ENCODE measurements at regions not wholly inside any gene's neighbourhood (a gene's known extent, or its start where the extent isn't known, plus 50 kb on each side); places are given as distances from the start of the nearest gene placed in this dataset.
"Not testable (repeated sequence)": the region's sequence is repeated elsewhere in the genome, so short reads cannot be mapped to it uniquely, and the experiment has no call there.

- no peak for DNase-seq
Measured at GRCh38 chr2:137892739-137893138, 71.5 kb upstream of the HNMT start.

DNA sequence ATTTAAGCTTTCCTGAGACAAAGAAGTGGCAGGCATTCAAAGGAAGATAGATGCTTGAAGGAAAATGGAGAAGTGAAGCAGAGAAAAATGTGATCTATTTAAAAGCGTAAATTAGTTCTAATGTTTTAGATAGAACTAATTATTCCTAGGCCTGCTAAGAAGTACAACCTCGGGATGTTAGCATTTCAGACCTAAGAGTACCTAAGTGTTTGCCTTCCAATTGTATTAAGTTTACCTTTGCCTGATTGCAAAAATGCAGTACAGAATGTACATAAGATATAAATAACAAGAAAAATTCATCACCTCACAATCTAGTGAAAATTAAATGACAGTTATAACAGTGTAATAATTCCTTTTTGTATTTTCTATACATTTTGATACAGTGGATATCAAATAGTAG lies 71.1 kb upstream of the HNMT start:
- DNase-seq = no peak

DNA sequence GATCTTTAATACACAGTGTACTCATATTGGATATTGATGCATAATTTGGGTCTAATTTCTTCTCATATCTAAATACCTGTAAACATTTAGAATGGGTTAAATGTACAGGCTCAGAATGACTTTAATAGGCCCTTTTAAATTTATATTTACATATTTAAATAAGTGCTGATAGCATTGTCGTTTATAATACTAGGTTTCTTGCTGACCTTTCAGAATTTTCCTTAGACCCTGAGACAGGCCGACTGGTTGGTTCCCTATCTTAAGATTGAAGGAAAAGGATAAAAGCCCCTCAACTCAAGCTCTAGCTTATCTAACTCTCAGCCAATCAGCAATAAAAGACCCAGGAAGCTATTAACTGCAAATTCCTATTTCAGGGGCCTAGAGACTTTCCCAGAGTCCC lies 67.8 kb upstream of the HNMT start:
- no peak for DNase-seq

DNA sequence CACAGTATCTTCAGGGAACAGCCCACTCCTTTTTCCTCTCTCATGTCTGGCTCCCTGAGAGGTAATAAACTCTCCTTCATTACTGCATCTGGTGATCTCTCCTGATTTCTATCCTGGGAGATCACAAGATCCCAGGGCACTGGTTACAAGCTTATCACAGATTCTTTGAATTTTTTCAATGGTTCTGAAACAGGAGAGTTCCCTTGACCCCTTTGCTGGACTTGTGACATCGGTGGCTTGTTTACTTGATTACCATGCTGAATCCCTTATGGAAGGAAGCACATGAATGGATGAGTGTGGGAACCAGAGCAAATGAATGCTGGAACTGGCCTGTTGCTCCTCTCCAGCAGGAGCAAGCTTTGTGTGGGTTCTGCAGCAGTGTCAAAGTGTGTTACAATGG lies 67.2 kb upstream of the HNMT start:
- no peak for DNase-seq

DNA sequence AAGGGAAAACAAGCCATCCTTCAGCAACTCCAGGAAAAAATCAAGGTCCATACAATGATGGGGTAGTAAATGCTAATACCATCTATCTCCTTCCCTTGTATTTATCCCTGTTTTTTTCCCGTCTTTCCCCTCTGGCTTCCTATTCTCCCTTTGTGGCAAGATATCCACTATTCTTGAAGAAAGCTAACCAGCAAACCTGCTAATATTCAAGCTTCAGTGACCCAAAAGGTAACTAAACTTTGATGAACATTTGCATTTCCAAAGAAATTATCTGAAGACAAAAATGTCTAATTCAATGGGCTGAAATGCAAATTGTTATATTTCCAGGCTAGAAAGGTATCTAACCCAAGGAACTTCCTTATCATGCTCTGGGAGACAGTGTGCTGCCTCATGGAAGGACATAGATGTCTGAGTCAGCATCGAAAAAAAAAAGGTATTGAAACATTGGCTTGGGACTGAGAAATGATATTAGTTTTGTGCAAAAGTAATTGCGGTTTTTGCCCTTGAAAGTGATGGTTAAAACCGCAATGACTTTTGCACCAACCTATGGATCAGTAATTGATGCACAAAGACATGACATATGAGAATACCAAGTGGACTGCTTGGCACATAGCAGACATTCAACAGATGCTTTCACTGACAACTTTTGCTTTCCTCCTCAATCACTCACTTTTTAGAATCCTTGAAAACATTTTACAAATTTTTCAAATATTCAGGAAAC lies 63.7 kb upstream of the HNMT start:
- DNase-seq = no peak

- DNase-seq = no peak
Measured at GRCh38 chr2:137910641-137911040, 53.6 kb upstream of the HNMT start.

DNA sequence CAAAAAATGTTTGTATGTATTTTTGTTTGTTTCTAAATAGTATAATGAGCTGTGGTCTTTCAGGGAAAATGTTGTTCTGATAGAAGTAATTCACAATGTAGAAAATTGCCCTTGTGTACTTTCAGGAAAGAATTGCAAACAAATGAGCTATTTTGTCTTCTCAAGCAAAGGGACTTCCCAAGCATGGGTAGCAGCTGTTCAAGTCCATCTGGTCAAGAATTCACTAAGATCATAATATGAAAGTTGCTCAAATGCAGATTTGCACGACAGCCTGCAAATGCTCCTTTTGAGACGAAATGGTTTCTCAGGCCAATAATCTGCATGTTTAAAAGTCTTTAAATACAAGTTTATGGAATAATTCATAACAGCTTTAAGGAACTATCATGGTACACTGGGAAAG lies 51.9 kb upstream of the HNMT start:
- DNase-seq = no peak

DNA sequence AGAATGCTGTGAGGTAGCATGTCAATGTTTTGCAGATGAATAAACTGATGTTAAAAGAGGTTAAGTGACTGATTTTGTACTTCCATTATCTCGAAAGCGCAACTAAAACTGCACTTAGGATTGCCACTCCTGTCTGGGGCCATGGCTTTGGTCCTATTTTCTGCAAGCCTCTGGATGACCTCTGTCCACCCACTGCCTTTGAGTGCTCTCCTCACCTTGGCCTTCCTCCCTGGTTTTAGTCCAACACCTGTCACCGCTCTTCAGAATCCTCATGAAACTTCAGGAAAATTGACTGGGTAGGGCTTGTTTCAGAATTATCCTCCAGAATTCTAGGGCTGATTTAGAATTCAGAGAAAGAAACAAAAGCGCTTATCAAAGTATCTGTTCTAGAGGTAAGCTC lies 51.1 kb upstream of the HNMT start:
- no peak for DNase-seq

GRCh38 chr2:137913648-137914047 lies 50.6 kb upstream of the HNMT start:
- DNase-seq = not testable (repeated sequence)

All from activated CD4-positive, alpha-beta T cell treated with anti-CD3 and anti-CD28 coated beads, Interleukin-2, amount 50 U/mL, for 16 hours (primary cell).